DND-41 (cell line): ENCODE measurements at regions not wholly inside any gene's neighbourhood (a gene's known extent, or its start where the extent isn't known, plus 50 kb on each side); places are given as distances from the start of the nearest gene placed in this dataset.

Source experiments
- CTCF ChIP-seq: IDR thresholded peaks from 2 replicates; pipeline ENCODE4 v1.5.1; 2012; ENCODE audit warnings: borderline replicate concordance, low read length, moderate library complexity, mild to moderate bottlenecking; ENCODE audit not compliant: poor library complexity, severe bottlenecking; ENCODE audit errors: extremely low read depth
- EZH2 ChIP-seq: IDR thresholded peaks from 3 replicates; pipeline ENCODE4 v1.6.1; 2012; ENCODE audit warnings: borderline replicate concordance, low read depth, mild to moderate bottlenecking, moderate library complexity, low read length, inconsistent platforms; ENCODE audit not compliant: severe bottlenecking

- TF ChIP-seq CTCF (no peak), EZH2 (no peak)
These were observed 486.5 kb downstream of the NUP35 start for GRCh38 chr2:183610724-183611123.
